ENCODE measurements at regions not wholly inside any gene's neighbourhood (a gene's known extent, or its start where the extent isn't known, plus 50 kb on each side); places are given as distances from the start of the nearest gene placed in this dataset.

DNA sequence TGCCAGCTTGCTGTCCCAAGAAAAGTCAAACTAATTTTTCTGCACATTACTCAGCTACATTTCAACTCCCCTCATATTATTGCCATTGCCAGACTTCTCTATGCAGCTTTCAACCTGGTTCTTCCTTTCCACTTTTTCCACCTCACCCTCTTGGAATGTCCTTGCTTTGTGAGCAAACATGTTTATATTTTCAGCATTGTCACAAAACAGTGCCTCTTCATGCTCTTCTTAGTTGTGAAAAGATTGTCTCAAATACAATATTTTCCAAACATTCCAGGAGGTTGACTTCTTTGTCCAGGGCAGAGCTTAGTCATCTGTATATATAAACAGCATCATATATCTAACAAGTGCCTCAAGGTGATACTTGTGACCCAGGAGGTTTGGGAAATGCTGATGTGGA lies 803.3 kb upstream of the CELF4 start (continued):
- TF ChIP-seq, protein P1, sequence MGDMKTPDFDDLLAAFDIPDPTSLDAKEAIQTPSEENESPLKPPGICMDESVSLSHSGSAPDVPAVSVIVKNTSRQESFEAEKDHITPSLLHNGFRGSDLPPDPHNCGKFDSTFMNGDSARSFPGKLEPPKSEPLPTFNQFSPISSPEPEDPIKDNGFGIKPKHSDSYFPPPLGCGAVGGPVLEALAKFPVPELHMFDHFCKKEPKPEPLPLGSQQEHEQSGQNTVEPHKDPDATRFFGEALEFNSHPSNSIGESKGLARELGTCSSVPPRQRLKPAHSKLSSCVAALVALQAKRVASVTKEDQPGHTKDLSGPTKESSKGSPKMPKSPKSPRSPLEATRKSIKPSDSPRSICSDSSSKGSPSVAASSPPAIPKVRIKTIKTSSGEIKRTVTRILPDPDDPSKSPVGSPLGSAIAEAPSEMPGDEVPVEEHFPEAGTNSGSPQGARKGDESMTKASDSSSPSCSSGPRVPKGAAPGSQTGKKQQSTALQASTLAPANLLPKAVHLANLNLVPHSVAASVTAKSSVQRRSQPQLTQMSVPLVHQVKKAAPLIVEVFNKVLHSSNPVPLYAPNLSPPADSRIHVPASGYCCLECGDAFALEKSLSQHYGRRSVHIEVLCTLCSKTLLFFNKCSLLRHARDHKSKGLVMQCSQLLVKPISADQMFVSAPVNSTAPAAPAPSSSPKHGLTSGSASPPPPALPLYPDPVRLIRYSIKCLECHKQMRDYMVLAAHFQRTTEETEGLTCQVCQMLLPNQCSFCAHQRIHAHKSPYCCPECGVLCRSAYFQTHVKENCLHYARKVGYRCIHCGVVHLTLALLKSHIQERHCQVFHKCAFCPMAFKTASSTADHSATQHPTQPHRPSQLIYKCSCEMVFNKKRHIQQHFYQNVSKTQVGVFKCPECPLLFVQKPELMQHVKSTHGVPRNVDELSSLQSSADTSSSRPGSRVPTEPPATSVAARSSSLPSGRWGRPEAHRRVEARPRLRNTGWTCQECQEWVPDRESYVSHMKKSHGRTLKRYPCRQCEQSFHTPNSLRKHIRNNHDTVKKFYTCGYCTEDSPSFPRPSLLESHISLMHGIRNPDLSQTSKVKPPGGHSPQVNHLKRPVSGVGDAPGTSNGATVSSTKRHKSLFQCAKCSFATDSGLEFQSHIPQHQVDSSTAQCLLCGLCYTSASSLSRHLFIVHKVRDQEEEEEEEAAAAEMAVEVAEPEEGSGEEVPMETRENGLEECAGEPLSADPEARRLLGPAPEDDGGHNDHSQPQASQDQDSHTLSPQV (IDR thresholded peaks at IDR 0.05), result no peak
- TF ChIP-seq, protein P2, sequence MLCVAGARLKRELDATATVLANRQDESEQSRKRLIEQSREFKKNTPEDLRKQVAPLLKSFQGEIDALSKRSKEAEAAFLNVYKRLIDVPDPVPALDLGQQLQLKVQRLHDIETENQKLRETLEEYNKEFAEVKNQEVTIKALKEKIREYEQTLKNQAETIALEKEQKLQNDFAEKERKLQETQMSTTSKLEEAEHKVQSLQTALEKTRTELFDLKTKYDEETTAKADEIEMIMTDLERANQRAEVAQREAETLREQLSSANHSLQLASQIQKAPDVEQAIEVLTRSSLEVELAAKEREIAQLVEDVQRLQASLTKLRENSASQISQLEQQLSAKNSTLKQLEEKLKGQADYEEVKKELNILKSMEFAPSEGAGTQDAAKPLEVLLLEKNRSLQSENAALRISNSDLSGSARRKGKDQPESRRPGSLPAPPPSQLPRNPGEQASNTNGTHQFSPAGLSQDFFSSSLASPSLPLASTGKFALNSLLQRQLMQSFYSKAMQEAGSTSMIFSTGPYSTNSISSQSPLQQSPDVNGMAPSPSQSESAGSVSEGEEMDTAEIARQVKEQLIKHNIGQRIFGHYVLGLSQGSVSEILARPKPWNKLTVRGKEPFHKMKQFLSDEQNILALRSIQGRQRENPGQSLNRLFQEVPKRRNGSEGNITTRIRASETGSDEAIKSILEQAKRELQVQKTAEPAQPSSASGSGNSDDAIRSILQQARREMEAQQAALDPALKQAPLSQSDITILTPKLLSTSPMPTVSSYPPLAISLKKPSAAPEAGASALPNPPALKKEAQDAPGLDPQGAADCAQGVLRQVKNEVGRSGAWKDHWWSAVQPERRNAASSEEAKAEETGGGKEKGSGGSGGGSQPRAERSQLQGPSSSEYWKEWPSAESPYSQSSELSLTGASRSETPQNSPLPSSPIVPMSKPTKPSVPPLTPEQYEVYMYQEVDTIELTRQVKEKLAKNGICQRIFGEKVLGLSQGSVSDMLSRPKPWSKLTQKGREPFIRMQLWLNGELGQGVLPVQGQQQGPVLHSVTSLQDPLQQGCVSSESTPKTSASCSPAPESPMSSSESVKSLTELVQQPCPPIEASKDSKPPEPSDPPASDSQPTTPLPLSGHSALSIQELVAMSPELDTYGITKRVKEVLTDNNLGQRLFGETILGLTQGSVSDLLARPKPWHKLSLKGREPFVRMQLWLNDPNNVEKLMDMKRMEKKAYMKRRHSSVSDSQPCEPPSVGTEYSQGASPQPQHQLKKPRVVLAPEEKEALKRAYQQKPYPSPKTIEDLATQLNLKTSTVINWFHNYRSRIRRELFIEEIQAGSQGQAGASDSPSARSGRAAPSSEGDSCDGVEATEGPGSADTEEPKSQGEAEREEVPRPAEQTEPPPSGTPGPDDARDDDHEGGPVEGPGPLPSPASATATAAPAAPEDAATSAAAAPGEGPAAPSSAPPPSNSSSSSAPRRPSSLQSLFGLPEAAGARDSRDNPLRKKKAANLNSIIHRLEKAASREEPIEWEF (IDR thresholded peaks at IDR 0.05; ENCODE audit: insufficient replicate concordance, low read depth, low read length), result no peak
- no peak for TF ChIP-seq PKNOX1 (IDR thresholded peaks at IDR 0.05)
- TF ChIP-seq YBX1 (IDR thresholded peaks at IDR 0.05), result no peak
- TF ChIP-seq USF1 (IDR thresholded peaks at IDR 0.05; ENCODE audit: borderline replicate concordance, extremely low read length, insufficient read depth, low read depth, low read length), result no peak

All from GM12878 (cell line).